ENCODE measurements at regions not wholly inside any gene's neighbourhood (a gene's known extent, or its start where the extent isn't known, plus 50 kb on each side); places are given as distances from the start of the nearest gene placed in this dataset.

GRCh38 chr2:21270708-21271122, 146.9 kb downstream of the TDRD15 start:
- no peak for FAIRE-seq
- 24% methylated on average over 5 of the region's 5 CpGs for WGBS (ENCODE audit: missing lambda C conversion rate)
- Histone ChIP-seq H3K4me3 (no peak overlapping the region), H3K4me1 (no peaks in the 10 kb centered on the region), H3K9me3 (no peaks in the 10 kb centered on the region), H3K27ac (no peak overlapping the region), H3K4me2 (no peak overlapping the region)
- CTCF ChIA-PET = interaction anchor here (3.0 kb wide), 1 partner anchor 10 kb away, joined by 8 read pairs; no protein-coding TSS in a partner anchor
- no peak for DNase-seq (ENCODE audit: low read depth in 1 of 2, low spot score in 1 of 2)
- no peak for ATAC-seq
- TF ChIP-seq USF2 (IDR thresholded peaks at IDR 0.05) (no peak), HEYL (CRISPR knock-in tag; IDR thresholded peaks at IDR 0.05) (no peak), KDM5A (IDR thresholded peaks at IDR 0.05) (no peak), JUNB (IDR thresholded peaks at IDR 0.05) (no peak), EHMT2 (IDR thresholded peaks at IDR 0.05; ENCODE audit: low read depth) (no peak), KDM1A (IDR thresholded peaks at IDR 0.05; ENCODE audit: low read depth) (no peak), NPAS2 (CRISPR knock-in tag; IDR thresholded peaks at IDR 0.05; ENCODE audit: borderline replicate concordance) (no peak), CEBPB (IDR thresholded peaks at IDR 0.05) (no peak), REST (IDR thresholded peaks at IDR 0.05) (no peak), CBX8 (IDR thresholded peaks at IDR 0.05) (no peak)
- TF ChIP-seq, protein P1, sequence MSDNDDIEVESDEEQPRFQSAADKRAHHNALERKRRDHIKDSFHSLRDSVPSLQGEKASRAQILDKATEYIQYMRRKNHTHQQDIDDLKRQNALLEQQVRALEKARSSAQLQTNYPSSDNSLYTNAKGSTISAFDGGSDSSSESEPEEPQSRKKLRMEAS (IDR thresholded peaks at IDR 0.05) = no peak
- TF ChIP-seq, protein P2, sequence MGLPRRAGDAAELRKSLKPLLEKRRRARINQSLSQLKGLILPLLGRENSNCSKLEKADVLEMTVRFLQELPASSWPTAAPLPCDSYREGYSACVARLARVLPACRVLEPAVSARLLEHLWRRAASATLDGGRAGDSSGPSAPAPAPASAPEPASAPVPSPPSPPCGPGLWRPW (IDR thresholded peaks at IDR 0.05) = no peak
- POLR2A ChIA-PET = no interaction called here

DNA sequence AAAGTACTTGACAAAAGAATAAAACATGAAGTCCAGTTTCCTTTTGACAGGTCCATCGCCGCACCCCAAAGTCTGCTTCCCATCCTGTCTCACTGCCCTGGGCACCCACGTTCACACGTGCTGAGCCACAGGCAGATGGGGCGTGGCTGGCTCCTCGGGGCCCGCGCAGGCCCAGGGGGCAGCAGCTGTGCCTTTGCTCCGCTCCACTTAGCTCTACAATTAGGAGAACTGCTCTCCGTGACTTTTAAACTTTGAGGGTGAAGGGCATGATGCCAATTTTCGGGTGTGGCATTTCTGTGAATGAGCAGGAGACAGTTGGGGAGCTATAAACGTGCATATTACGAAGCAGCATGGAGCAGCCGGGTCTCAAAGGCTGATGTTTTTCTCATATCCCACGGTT, 152.4 kb downstream of the TDRD15 start:
- DNase-seq (ENCODE audit: low read depth in 1 of 2, low spot score in 1 of 2) (no peak), FAIRE-seq (no peak), ATAC-seq (no peak)
- POLR2A ChIA-PET = no interaction called here
- CTCF ChIA-PET = interaction anchor here (0.7 to 1.1 kb wide), 2 partner anchors 14 to 18 kb away, joined by 3 to 4 read pairs; no protein-coding TSS in a partner anchor
- TF ChIP-seq ELK1 (IDR thresholded peaks at IDR 0.05; ENCODE audit: low read depth, low read length) (no peak), EP300 (IDR thresholded peaks at IDR 0.05) (no peak), MYC (IDR thresholded peaks at IDR 0.05; ENCODE audit: borderline replicate concordance, low read length) (no peak), TP53 (CRISPR knock-in tag; IDR thresholded peaks at IDR 0.05) (no peak), TFCP2L1 (CRISPR knock-in tag; IDR thresholded peaks at IDR 0.05) (no peak)
- TF ChIP-seq, protein P3, sequence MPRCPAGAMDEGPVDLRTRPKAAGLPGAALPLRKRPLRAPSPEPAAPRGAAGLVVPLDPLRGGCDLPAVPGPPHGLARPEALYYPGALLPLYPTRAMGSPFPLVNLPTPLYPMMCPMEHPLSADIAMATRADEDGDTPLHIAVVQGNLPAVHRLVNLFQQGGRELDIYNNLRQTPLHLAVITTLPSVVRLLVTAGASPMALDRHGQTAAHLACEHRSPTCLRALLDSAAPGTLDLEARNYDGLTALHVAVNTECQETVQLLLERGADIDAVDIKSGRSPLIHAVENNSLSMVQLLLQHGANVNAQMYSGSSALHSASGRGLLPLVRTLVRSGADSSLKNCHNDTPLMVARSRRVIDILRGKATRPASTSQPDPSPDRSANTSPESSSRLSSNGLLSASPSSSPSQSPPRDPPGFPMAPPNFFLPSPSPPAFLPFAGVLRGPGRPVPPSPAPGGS (IDR thresholded peaks at IDR 0.05) = no peak
- Histone ChIP-seq H3K4me2 (no peak overlapping the region), H3K27ac (no peak overlapping the region), H3K9me3 (no peaks in the 10 kb centered on the region), H3K4me1 (no peaks in the 10 kb centered on the region), H3K4me3 (no peak overlapping the region)
- WGBS (ENCODE audit: missing lambda C conversion rate) = 23% methylated on average over 15 of the region's 15 CpGs
